Calu3 (cell line): ENCODE measurements at regions not wholly inside any gene's neighbourhood (a gene's known extent, or its start where the extent isn't known, plus 50 kb on each side); places are given as distances from the start of the nearest gene placed in this dataset.

Experiments used
- BruUV-seq: library from RNA; stranded (reverse); fragments of 400-500 nt; replicated peaks from 2 replicates; lab custom pipeline; 2021; lab: Mats Ljungman, UMichigan
- CTCF ChIA-PET: fragments of 300-600 bp; sonication (Branson Sonifier 250); formaldehyde crosslinking; loops from one replicate; lab custom pipeline; 2022; ENCODE audit warnings: antibody characterized with exemption; lab: Charles Lee
- DNase-seq: peaks from one replicate; pipeline ENCODE4 v3.0.0; 2022
- H3K27ac Mint-ChIP-seq: one replicate; pipeline ENCODE4 v1.8.0; 2022; ENCODE audit warnings: mixed read lengths; ENCODE audit not compliant: unreplicated experiment
- H3K27me3 Mint-ChIP-seq: one replicate; pipeline ENCODE4 v1.8.0; 2022; ENCODE audit warnings: mixed read lengths; ENCODE audit not compliant: unreplicated experiment
- H3K36me3 Mint-ChIP-seq: one replicate; pipeline ENCODE4 v1.8.0; 2022; ENCODE audit warnings: mild to moderate bottlenecking, moderate library complexity, mixed read lengths; ENCODE audit not compliant: insufficient read depth, unreplicated experiment
- H3K4me1 Mint-ChIP-seq: one replicate; pipeline ENCODE4 v1.8.0; 2022; ENCODE audit warnings: mild to moderate bottlenecking, low read depth, mixed read lengths; ENCODE audit not compliant: unreplicated experiment
- H3K4me3 Mint-ChIP-seq: one replicate; pipeline ENCODE4 v1.8.0; 2022; ENCODE audit warnings: mild to moderate bottlenecking, low read depth, moderate library complexity, mixed read lengths; ENCODE audit not compliant: unreplicated experiment
- H3K9me3 Mint-ChIP-seq: one replicate; pipeline ENCODE4 v1.8.0; 2022; ENCODE audit warnings: low read depth, mixed read lengths; ENCODE audit not compliant: unreplicated experiment
- CTCF ChIP-seq: fragments of 200-600 bp; IDR thresholded peaks from one replicate; pipeline ENCODE4 v1.8.0; 2022; ENCODE audit warnings: antibody characterized with exemption; ENCODE audit not compliant: unreplicated experiment
- intact Hi-C: fragments of 100-400 bp; cut with micrococcal nuclease; formaldehyde crosslinking; loops from one replicate; pipeline ENCODE4 v1.10.0; 2022; ENCODE audit not compliant: unreplicated experiment

GRCh38 chr13:73171926-73172325, 113.1 kb downstream of the KLF5 start:
- CTCF ChIA-PET: no interaction called here
- peaks cover 12% of the 10 kb centered on the region for H3K36me3 Mint-ChIP-seq
- H3K27me3 Mint-ChIP-seq: no peaks in the 10 kb centered on the region
- BruUV-seq: no TSS peak
- H3K4me1 Mint-ChIP-seq: peaks cover 20% of the 10 kb centered on the region
- TF ChIP-seq CTCF: no peak
- no peak for DNase-seq
- H3K4me3 Mint-ChIP-seq: no peak overlapping the region
- peak overlapping the region; percentile 68 for H3K27ac Mint-ChIP-seq
- no peaks in the 10 kb centered on the region for H3K9me3 Mint-ChIP-seq
- intact Hi-C loops: loop anchor here (2.0 kb wide), 1 partner anchor 33 kb away; no protein-coding TSS in a partner anchor

GRCh38 chr13:73171271-73171682, 112.5 kb downstream of the KLF5 start:
- peak; percentile 28 for DNase-seq
- H3K4me3 Mint-ChIP-seq: no peak overlapping the region
- peaks cover 24% of the 10 kb centered on the region for H3K4me1 Mint-ChIP-seq
- CTCF ChIA-PET: interaction anchor here (0.6 to 0.7 kb wide), 2 partner anchors 9 to 45 kb away, joined by 6 to 7 read pairs; no protein-coding TSS in a partner anchor
- H3K27me3 Mint-ChIP-seq: no peaks in the 10 kb centered on the region
- intact Hi-C loops: loop anchor here (2.0 kb wide), 1 partner anchor 32 kb away; no protein-coding TSS in a partner anchor
- H3K36me3 Mint-ChIP-seq: peaks cover 17% of the 10 kb centered on the region
- no peaks in the 10 kb centered on the region for H3K9me3 Mint-ChIP-seq
- BruUV-seq: no TSS peak
- TF ChIP-seq CTCF: no peak
- H3K27ac Mint-ChIP-seq: peak overlapping the region; percentile 68

GRCh38 chr13:73169971-73170370, 111.2 kb downstream of the KLF5 start:
- intact Hi-C loops: loop anchor here (2.0 kb wide), 1 partner anchor 31 kb away; no protein-coding TSS in a partner anchor
- CTCF ChIA-PET: no interaction called here

GRCh38 chr13:73168953-73169401, 110.2 kb downstream of the KLF5 start:
- H3K27ac Mint-ChIP-seq: peak overlapping the region; percentile 97
- TF ChIP-seq CTCF: no peak
- intact Hi-C loops: no loop called here
- peak overlapping the region; percentile 44 for H3K4me3 Mint-ChIP-seq
- peaks cover 28% of the 10 kb centered on the region for H3K4me1 Mint-ChIP-seq
- CTCF ChIA-PET: interaction anchor here (0.6 kb wide), 1 partner anchor 75 kb away, joined by 3 read pairs; no protein-coding TSS in a partner anchor
- BruUV-seq: no TSS peak
- H3K9me3 Mint-ChIP-seq: no peaks in the 10 kb centered on the region
- DNase-seq: peak; percentile 21
- peaks cover 23% of the 10 kb centered on the region for H3K36me3 Mint-ChIP-seq
- H3K27me3 Mint-ChIP-seq: no peaks in the 10 kb centered on the region

More at GRCh38 chr13:73169971-73170370, 111.2 kb downstream of the KLF5 start:
- Mint-ChIP-seq H3K4me3 (no peak overlapping the region), H3K9me3 (no peaks in the 10 kb centered on the region), H3K27ac (peak overlapping the region; percentile 97), H3K36me3 (peaks cover 23% of the 10 kb centered on the region), H3K4me1 (peaks cover 29% of the 10 kb centered on the region), H3K27me3 (no peaks in the 10 kb centered on the region)
- no TSS peak for BruUV-seq
- peak; percentile 5 for DNase-seq
- no peak for TF ChIP-seq CTCF
